ENCODE measurements at regions not wholly inside any gene's neighbourhood (a gene's known extent, or its start where the extent isn't known, plus 50 kb on each side); places are given as distances from the start of the nearest gene placed in this dataset.

DNA sequence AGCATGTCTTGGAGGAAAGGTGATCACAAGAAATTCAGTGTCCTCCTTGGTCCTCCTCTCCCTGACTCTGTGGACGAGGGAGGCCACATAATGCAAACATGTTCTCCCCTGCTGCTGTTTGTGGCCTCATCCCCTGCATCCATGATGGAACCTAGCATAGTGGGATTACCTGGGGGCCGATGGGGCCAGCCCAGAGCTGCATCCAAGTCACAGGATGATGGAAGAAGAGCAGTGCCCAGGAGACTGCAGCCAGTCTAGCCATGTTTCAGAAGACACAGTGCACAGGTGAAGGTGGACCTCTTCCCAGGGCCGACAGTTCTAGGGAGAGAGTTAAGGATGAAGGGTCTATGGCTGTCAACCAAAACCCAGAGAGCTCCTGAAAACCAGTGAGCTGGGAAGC is 213.6 kb upstream of the B3GAT1 start:
- no peak overlapping the region for H3K27ac ChIP-seq (ENCODE audit: extremely low read depth, low read depth, low read length)
- TF ChIP-seq, protein P1, sequence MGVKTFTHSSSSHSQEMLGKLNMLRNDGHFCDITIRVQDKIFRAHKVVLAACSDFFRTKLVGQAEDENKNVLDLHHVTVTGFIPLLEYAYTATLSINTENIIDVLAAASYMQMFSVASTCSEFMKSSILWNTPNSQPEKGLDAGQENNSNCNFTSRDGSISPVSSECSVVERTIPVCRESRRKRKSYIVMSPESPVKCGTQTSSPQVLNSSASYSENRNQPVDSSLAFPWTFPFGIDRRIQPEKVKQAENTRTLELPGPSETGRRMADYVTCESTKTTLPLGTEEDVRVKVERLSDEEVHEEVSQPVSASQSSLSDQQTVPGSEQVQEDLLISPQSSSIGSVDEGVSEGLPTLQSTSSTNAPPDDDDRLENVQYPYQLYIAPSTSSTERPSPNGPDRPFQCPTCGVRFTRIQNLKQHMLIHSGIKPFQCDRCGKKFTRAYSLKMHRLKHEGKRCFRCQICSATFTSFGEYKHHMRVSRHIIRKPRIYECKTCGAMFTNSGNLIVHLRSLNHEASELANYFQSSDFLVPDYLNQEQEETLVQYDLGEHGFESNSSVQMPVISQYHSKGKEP (tag by site-specific recombination; IDR thresholded peaks at IDR 0.05): no peak
- no peak for TF ChIP-seq ZNF114 (tag by site-specific recombination; IDR thresholded peaks at IDR 0.05)
- TF ChIP-seq, protein P2, sequence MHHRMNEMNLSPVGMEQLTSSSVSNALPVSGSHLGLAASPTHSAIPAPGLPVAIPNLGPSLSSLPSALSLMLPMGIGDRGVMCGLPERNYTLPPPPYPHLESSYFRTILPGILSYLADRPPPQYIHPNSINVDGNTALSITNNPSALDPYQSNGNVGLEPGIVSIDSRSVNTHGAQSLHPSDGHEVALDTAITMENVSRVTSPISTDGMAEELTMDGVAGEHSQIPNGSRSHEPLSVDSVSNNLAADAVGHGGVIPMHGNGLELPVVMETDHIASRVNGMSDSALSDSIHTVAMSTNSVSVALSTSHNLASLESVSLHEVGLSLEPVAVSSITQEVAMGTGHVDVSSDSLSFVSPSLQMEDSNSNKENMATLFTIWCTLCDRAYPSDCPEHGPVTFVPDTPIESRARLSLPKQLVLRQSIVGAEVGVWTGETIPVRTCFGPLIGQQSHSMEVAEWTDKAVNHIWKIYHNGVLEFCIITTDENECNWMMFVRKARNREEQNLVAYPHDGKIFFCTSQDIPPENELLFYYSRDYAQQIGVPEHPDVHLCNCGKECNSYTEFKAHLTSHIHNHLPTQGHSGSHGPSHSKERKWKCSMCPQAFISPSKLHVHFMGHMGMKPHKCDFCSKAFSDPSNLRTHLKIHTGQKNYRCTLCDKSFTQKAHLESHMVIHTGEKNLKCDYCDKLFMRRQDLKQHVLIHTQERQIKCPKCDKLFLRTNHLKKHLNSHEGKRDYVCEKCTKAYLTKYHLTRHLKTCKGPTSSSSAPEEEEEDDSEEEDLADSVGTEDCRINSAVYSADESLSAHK (tag by site-specific recombination; IDR thresholded peaks at IDR 0.05): no peak
- no peak for TF ChIP-seq TRIM28 (IDR thresholded peaks at IDR 0.05; ENCODE audit: borderline replicate concordance, low read length)
- TF ChIP-seq MEIS1 (CRISPR knock-in tag; IDR thresholded peaks at IDR 0.05; ENCODE audit: borderline replicate concordance): no peak
- TF ChIP-seq, protein P3, sequence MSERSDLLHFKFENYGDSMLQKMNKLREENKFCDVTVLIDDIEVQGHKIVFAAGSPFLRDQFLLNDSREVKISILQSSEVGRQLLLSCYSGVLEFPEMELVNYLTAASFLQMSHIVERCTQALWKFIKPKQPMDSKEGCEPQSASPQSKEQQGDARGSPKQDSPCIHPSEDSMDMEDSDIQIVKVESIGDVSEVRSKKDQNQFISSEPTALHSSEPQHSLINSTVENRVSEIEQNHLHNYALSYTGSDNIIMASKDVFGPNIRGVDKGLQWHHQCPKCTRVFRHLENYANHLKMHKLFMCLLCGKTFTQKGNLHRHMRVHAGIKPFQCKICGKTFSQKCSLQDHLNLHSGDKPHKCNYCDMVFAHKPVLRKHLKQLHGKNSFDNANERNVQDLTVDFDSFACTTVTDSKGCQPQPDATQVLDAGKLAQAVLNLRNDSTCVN (tag by site-specific recombination; optimal IDR thresholded peaks at IDR 0.05): no peak
- no peak for TF ChIP-seq ZNF311 (tag by site-specific recombination; IDR thresholded peaks at IDR 0.05; ENCODE audit: borderline replicate concordance)
- no peak for TF ChIP-seq ZNF416 (tag by site-specific recombination; IDR thresholded peaks at IDR 0.05)
- TF ChIP-seq HOXD13 (CRISPR knock-in tag; IDR thresholded peaks at IDR 0.05; ENCODE audit: borderline replicate concordance): no peak
- TF ChIP-seq, protein P4, sequence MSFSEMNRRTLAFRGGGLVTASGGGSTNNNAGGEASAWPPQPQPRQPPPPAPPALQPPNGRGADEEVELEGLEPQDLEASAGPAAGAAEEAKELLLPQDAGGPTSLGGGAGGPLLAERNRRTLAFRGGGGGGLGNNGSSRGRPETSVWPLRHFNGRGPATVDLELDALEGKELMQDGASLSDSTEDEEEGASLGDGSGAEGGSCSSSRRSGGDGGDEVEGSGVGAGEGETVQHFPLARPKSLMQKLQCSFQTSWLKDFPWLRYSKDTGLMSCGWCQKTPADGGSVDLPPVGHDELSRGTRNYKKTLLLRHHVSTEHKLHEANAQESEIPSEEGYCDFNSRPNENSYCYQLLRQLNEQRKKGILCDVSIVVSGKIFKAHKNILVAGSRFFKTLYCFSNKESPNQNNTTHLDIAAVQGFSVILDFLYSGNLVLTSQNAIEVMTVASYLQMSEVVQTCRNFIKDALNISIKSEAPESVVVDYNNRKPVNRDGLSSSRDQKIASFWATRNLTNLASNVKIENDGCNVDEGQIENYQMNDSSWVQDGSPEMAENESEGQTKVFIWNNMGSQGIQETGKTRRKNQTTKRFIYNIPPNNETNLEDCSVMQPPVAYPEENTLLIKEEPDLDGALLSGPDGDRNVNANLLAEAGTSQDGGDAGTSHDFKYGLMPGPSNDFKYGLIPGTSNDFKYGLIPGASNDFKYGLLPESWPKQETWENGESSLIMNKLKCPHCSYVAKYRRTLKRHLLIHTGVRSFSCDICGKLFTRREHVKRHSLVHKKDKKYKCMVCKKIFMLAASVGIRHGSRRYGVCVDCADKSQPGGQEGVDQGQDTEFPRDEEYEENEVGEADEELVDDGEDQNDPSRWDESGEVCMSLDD (tag by site-specific recombination; IDR thresholded peaks at IDR 0.05): no peak
- no peak for TF ChIP-seq OSR2 (tag by site-specific recombination; IDR thresholded peaks at IDR 0.05)
- TF ChIP-seq, protein P5, sequence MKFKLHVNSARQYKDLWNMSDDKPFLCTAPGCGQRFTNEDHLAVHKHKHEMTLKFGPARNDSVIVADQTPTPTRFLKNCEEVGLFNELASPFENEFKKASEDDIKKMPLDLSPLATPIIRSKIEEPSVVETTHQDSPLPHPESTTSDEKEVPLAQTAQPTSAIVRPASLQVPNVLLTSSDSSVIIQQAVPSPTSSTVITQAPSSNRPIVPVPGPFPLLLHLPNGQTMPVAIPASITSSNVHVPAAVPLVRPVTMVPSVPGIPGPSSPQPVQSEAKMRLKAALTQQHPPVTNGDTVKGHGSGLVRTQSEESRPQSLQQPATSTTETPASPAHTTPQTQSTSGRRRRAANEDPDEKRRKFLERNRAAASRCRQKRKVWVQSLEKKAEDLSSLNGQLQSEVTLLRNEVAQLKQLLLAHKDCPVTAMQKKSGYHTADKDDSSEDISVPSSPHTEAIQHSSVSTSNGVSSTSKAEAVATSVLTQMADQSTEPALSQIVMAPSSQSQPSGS (tag by site-specific recombination; IDR thresholded peaks at IDR 0.05; ENCODE audit: low read depth): no peak
- TF ChIP-seq, protein P6, sequence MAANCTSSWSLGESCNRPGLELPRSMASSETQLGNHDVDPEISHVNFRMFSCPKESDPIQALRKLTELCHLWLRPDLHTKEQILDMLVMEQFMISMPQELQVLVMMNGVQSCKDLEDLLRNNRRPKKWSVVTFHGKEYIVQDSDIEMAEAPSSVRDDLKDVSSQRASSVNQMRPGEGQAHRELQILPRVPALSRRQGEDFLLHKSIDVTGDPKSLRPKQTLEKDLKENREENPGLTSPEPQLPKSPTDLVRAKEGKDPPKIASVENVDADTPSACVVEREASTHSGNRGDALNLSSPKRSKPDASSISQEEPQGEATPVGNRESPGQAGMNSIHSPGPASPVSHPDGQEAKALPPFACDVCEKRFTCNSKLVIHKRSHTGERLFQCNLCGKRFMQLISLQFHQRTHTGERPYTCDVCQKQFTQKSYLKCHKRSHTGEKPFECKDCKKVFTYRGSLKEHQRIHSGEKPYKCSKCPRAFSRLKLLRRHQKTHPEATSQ (tag by site-specific recombination; IDR thresholded peaks at IDR 0.05): no peak
- TF ChIP-seq, protein P7, sequence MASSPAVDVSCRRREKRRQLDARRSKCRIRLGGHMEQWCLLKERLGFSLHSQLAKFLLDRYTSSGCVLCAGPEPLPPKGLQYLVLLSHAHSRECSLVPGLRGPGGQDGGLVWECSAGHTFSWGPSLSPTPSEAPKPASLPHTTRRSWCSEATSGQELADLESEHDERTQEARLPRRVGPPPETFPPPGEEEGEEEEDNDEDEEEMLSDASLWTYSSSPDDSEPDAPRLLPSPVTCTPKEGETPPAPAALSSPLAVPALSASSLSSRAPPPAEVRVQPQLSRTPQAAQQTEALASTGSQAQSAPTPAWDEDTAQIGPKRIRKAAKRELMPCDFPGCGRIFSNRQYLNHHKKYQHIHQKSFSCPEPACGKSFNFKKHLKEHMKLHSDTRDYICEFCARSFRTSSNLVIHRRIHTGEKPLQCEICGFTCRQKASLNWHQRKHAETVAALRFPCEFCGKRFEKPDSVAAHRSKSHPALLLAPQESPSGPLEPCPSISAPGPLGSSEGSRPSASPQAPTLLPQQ (tag by site-specific recombination; IDR thresholded peaks at IDR 0.05): no peak
- no peak for TF ChIP-seq ZNF239 (tag by site-specific recombination; IDR thresholded peaks at IDR 0.05)
- TF ChIP-seq, protein P8, sequence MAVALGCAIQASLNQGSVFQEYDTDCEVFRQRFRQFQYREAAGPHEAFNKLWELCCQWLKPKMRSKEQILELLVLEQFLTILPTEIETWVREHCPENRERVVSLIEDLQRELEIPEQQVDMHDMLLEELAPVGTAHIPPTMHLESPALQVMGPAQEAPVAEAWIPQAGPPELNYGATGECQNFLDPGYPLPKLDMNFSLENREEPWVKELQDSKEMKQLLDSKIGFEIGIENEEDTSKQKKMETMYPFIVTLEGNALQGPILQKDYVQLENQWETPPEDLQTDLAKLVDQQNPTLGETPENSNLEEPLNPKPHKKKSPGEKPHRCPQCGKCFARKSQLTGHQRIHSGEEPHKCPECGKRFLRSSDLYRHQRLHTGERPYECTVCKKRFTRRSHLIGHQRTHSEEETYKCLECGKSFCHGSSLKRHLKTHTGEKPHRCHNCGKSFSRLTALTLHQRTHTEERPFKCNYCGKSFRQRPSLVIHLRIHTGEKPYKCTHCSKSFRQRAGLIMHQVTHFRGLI (tag by site-specific recombination; IDR thresholded peaks at IDR 0.05): no peak
- TF ChIP-seq TCF7L2 (IDR thresholded peaks at IDR 0.05; ENCODE audit: borderline replicate concordance, low read depth, low read length): no peak
- no peak for TF ChIP-seq ZNF324 (tag by site-specific recombination; IDR thresholded peaks at IDR 0.05)
- TF ChIP-seq ZNF391 (tag by site-specific recombination; IDR thresholded peaks at IDR 0.05; ENCODE audit: borderline replicate concordance, low read depth): no peak
- H3K4me1 ChIP-seq (ENCODE audit: control insufficient read depth, insufficient read depth, low read length): no peaks in the 10 kb centered on the region
- H3K9me3 ChIP-seq (ENCODE audit: control insufficient read depth, insufficient read depth, low read depth, low read length): no peaks in the 10 kb centered on the region
- no peaks in the 10 kb centered on the region for H3K36me3 ChIP-seq (ENCODE audit: control insufficient read depth in 2 of 2, insufficient read depth in 1 of 2, low read length in 2 of 2)
- no peak overlapping the region for H3K4me3 ChIP-seq (ENCODE audit: low read depth, low read length)
- ChIA-PET CTCF (interaction anchor here (0.6 to 1.7 kb wide), 2 partner anchors 33 to 243 kb away, joined by 3 read pairs; no protein-coding TSS in a partner anchor), POLR2A (no interaction called here)

Data from HEK293 (cell line).